Thoracic aorta (tissue), 2 donors: ENCODE measurements at regions not wholly inside any gene's neighbourhood (a gene's known extent, or its start where the extent isn't known, plus 50 kb on each side); places are given as distances from the start of the nearest gene placed in this dataset.
A peak's percentile ranks its signal among the peaks of the same experiment; 100 is the strongest.
"Not testable (repeated sequence)": the region's sequence is repeated elsewhere in the genome, so short reads cannot be mapped to it uniquely, and the experiment has no call there.

ENCODE experiments used
- ATAC-seq: fragments of 150-250 bp; one replicate; pipeline ENCODE4 v1.8.0; 2017; ENCODE audit warnings: low read depth; ENCODE audit not compliant: insufficient number of reproducible peaks, low FRiP score
- DNase-seq: peaks from one replicate; pipeline ENCODE4 v3.0.0-alpha.2; 2020; ENCODE audit warnings: low spot score
- H3K27ac ChIP-seq, 2 donors: fragments of 200-600 bp; sonication (generic); 1 replicate in 1 of 2; 2 replicates in 1 of 2; pipeline ENCODE4 v1.5.1; 2016; ENCODE audit warnings: mild to moderate bottlenecking in 2 of 2, moderate library complexity in 2 of 2
- H3K27me3 ChIP-seq: fragments of 200-600 bp; sonication (generic); replicated peaks from 2 replicates; pipeline ENCODE4 v1.6.0; 2016; ENCODE audit warnings: mild to moderate bottlenecking; ENCODE audit not compliant: insufficient read depth
- H3K36me3 ChIP-seq: fragments of 200-600 bp; sonication (generic); one replicate; pipeline ENCODE4 v1.5.1; 2016
- H3K4me1 ChIP-seq, 2 donors: fragments of 200-600 bp; sonication (generic); 1 replicate in 1 of 2; 2 replicates in 1 of 2; pipeline versions ENCODE4 v1.5.1 to v1.6.0; 2016; ENCODE audit warnings: low read depth in 2 of 2, mild to moderate bottlenecking in 1 of 2; ENCODE audit not compliant: control insufficient read depth in 1 of 2
- H3K4me3 ChIP-seq: fragments of 200-600 bp; sonication (generic); 2 replicates; pipeline ENCODE4 v1.5.1; 2016; ENCODE audit warnings: mild to moderate bottlenecking
- H3K9me3 ChIP-seq: fragments of 200-600 bp; sonication (generic); 2 replicates; pipeline ENCODE4 v1.5.1; 2016
- CTCF ChIP-seq: fragments of 200-600 bp; sonication (generic); IDR thresholded peaks from one replicate; pipeline ENCODE4 v1.5.1; 2019; ENCODE audit warnings: antibody characterized with exemption

- Histone ChIP-seq H3K36me3 (no peaks in the 10 kb centered on the region), H3K27me3 (no peaks in the 10 kb centered on the region), H3K27ac (peak overlapping the region in 1 of 2 donors; percentile 32), H3K9me3 (no peaks in the 10 kb centered on the region), H3K4me3 (peak overlapping the region; percentile 50), H3K4me1 (peaks cover 22 to 23% of the 10 kb centered on the region in 2 donors)
- DNase-seq (no peak), ATAC-seq (no peak)
- TF ChIP-seq CTCF: no peak
Observed at GRCh38 chrX:155744534-155744933, 131.8 kb upstream of the TMLHE start.

- H3K36me3 ChIP-seq, H3K27me3 ChIP-seq, H3K27ac ChIP-seq, H3K9me3 ChIP-seq, ATAC-seq, H3K4me3 ChIP-seq, DNase-seq: not testable (repeated sequence)
- peaks cover 9 to 31% of the 10 kb centered on the region in 2 donors for H3K4me1 ChIP-seq
Observed at GRCh38 chrX:155728335-155728734, 115.6 kb upstream of the TMLHE start.

- peak overlapping the region; percentile 4 for H3K4me3 ChIP-seq
- H3K9me3 ChIP-seq: no peaks in the 10 kb centered on the region
- peaks cover 3 to 14% of the 10 kb centered on the region in 2 donors for H3K4me1 ChIP-seq
- DNase-seq (no peak), ATAC-seq (no peak)
- no peaks in the 10 kb centered on the region for H3K36me3 ChIP-seq
- H3K27me3 ChIP-seq: no peaks in the 10 kb centered on the region
- TF ChIP-seq CTCF: no peak
- H3K27ac ChIP-seq: peak overlapping the region; percentile 37 to 53
Observed at GRCh38 chrX:155718972-155719586, 106.3 kb upstream of the TMLHE start.

DNA sequence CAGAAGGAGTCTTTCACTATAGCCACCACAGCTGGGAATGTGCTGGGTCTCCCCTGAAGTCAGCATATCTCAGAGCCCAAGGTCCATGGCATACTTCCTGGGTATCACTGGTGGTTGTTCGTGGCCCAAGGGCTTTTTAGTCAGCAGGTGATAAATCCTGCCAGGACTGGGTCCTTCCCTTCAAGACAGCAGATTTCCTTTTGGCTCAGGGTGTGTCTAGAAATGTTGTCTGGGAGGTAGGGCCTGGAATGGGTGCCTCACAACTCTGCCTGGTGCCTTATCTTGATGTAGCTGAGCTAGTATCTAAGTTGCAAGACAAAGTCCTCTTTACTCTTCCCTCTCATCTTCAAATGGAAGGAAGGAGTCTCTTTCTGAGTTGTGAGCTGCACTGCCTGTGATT lies 102.4 kb upstream of the TMLHE start:
- no peak for DNase-seq
- H3K27ac ChIP-seq: no peak overlapping the region
- H3K9me3 ChIP-seq: peaks cover under 1% of the 10 kb centered on the region
- H3K4me1 ChIP-seq: peaks cover 3 to 14% of the 10 kb centered on the region in 2 donors
- no peaks in the 10 kb centered on the region for H3K36me3 ChIP-seq
- no peaks in the 10 kb centered on the region for H3K27me3 ChIP-seq
- no peak for ATAC-seq
- no peak for TF ChIP-seq CTCF
- H3K4me3 ChIP-seq: no peak overlapping the region

- ATAC-seq (no peak), DNase-seq (no peak)
- Histone ChIP-seq H3K9me3 (no peaks in the 10 kb centered on the region), H3K27me3 (no peaks in the 10 kb centered on the region), H3K27ac (no peak overlapping the region), H3K4me3 (no peak overlapping the region), H3K36me3 (no peaks in the 10 kb centered on the region), H3K4me1 (no peaks in the 10 kb centered on the region)
- TF ChIP-seq CTCF: no peak
Observed at GRCh38 chrX:155695419-155695818, 82.7 kb upstream of the TMLHE start.

DNA sequence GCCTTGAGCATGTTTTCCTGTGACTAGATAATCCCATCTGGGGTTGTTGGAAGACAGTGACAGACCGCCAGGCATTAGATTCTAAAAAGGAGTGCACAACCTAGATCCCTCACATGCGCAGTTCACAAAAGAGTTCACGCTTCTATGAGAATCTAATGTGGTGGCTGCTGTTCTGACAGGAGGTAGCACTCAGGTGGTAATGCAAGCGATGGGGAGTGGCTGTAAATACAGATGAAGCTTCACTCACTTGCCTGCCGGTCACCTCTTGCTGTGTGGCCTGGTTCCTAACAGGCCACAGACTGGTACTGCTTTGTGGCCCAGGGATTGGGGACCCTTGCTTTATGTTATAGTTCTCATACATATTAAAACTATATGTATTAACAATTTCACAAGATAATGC lies 81.9 kb upstream of the TMLHE start:
- ATAC-seq: no peak
- no peak for TF ChIP-seq CTCF

More for the DNA sequence above, 81.9 kb upstream of the TMLHE start:
- no peak for DNase-seq
- Histone ChIP-seq H3K36me3 (no peaks in the 10 kb centered on the region), H3K27me3 (no peaks in the 10 kb centered on the region), H3K4me1 (no peaks in the 10 kb centered on the region), H3K4me3 (no peak overlapping the region), H3K27ac (no peak overlapping the region), H3K9me3 (no peaks in the 10 kb centered on the region)
